H1 (cell line): ENCODE measurements at regions not wholly inside any gene's neighbourhood (a gene's known extent, or its start where the extent isn't known, plus 50 kb on each side); places are given as distances from the start of the nearest gene placed in this dataset.

ENCODE experiments used
- RNF2 ChIP-seq: fragments of 200-900, 300-1000 bp; sonication (generic); IDR thresholded peaks from 2 replicates; pipeline ENCODE4 v1.7.1; 2016; ENCODE audit warnings: borderline replicate concordance, low read depth, mild to moderate bottlenecking, antibody characterized with exemption, low read length; ENCODE audit not compliant: poor library complexity, severe bottlenecking; ENCODE audit errors: missing control alignments
- TF ChIP-seq, protein P1 (sequence below): IDR thresholded peaks from 2 replicates; pipeline ENCODE4 v1.6.1; 2011; ENCODE audit warnings: low read depth, mild to moderate bottlenecking, low read length; ENCODE audit not compliant: insufficient read depth

DNA sequence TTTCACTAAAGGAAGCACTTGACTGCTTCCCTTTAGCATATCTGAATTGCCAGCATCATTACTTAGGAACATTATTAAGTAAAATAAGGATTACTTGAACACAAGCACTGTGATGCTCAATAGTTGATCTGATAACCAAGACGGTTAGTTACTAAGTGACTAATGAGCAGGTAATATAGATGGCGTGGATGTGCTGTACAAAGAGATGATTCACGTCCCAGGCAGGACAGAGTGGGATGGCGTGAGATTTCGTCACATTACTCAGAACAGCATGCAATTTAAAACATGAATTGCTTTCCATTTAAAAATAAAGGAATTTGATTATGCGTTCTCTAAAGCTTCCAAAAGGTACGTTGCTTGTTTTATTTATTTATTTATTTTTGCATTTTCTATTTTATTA lies 240.0 kb upstream of the ARHGEF26 start (continued):
- TF ChIP-seq, protein P1, sequence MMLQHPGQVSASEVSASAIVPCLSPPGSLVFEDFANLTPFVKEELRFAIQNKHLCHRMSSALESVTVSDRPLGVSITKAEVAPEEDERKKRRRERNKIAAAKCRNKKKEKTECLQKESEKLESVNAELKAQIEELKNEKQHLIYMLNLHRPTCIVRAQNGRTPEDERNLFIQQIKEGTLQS = no peak
- no peak for TF ChIP-seq RNF2
- TF ChIP-seq, all 59 proteins: peak for 0
